ENCODE measurements at regions not wholly inside any gene's neighbourhood (a gene's known extent, or its start where the extent isn't known, plus 50 kb on each side); places are given as distances from the start of the nearest gene placed in this dataset.

GRCh38 chr15:60118146-60118545 is 114.0 kb downstream of the FOXB1 start:
- no peak for TF ChIP-seq CTCF (conservative IDR thresholded peaks at IDR 0.05 in 1 of 2, IDR thresholded peaks at IDR 0.05 in 1 of 2; ENCODE audit: low read depth in 1 of 2, low read length in 2 of 2)
- TF ChIP-seq EZH2 (IDR thresholded peaks at IDR 0.05; ENCODE audit: low read length, missing control alignments), result no peak

Data from fibroblast of lung (primary cell).